ENCODE measurements at regions not wholly inside any gene's neighbourhood (a gene's known extent, or its start where the extent isn't known, plus 50 kb on each side); places are given as distances from the start of the nearest gene placed in this dataset.
"Not testable (repeated sequence)": the region's sequence is repeated elsewhere in the genome, so short reads cannot be mapped to it uniquely, and the experiment has no call there.

GRCh38 chr20:30164389-30164788 lies 1093.1 kb upstream of the DEFB115 start:
- not testable (repeated sequence) for DNase-seq (ENCODE audit: low spot score in 2 of 2); FAIRE-seq

- no peak for DNase-seq (ENCODE audit: low spot score in 2 of 2)
- no peak for FAIRE-seq
These were observed 1089.9 kb upstream of the DEFB115 start for GRCh38 chr20:30167540-30167939.

- DNase-seq (ENCODE audit: low spot score in 2 of 2): no peak
- no peak for FAIRE-seq
These were observed 1089.3 kb upstream of the DEFB115 start for GRCh38 chr20:30168025-30168799.

GRCh38 chr20:30168800-30169138 lies 1088.7 kb upstream of the DEFB115 start:
- DNase-seq (ENCODE audit: low spot score in 2 of 2): no peak
- FAIRE-seq: no peak

- no peak for FAIRE-seq
These were observed 1081.8 kb upstream of the DEFB115 start for GRCh38 chr20:30175681-30176080.

GRCh38 chr20:30183124-30183523 lies 1074.3 kb upstream of the DEFB115 start:
- not testable (repeated sequence) for FAIRE-seq; DNase-seq (ENCODE audit: low spot score in 2 of 2)

More at GRCh38 chr20:30175681-30176080, 1081.8 kb upstream of the DEFB115 start:
- no peak for DNase-seq (ENCODE audit: low spot score in 2 of 2)

GRCh38 chr20:30191785-30192184 lies 1065.7 kb upstream of the DEFB115 start:
- DNase-seq (ENCODE audit: low spot score in 2 of 2); FAIRE-seq: not testable (repeated sequence)

- DNase-seq (ENCODE audit: low spot score in 2 of 2); FAIRE-seq: not testable (repeated sequence)
These were observed 1023.0 kb upstream of the DEFB115 start for GRCh38 chr20:30234477-30234876.

- not testable (repeated sequence) for FAIRE-seq; DNase-seq (ENCODE audit: low spot score in 2 of 2)
These were observed 982.4 kb upstream of the DEFB115 start for GRCh38 chr20:30275073-30275472.

- no peak for DNase-seq (ENCODE audit: low spot score in 2 of 2)
- no peak for FAIRE-seq
These were observed 975.8 kb upstream of the DEFB115 start for GRCh38 chr20:30281584-30282197.

GRCh38 chr20:30283476-30284280 lies 973.8 kb upstream of the DEFB115 start:
- DNase-seq (ENCODE audit: low spot score in 2 of 2); FAIRE-seq: not testable (repeated sequence)

- DNase-seq (ENCODE audit: low spot score in 2 of 2) (no peak), FAIRE-seq (no peak)
These were observed 973.1 kb upstream of the DEFB115 start for GRCh38 chr20:30284281-30284905.

GRCh38 chr20:30285677-30286076 lies 971.8 kb upstream of the DEFB115 start:
- DNase-seq (ENCODE audit: low spot score in 2 of 2): no peak
- FAIRE-seq: no peak

GRCh38 chr20:30286157-30286556 lies 971.3 kb upstream of the DEFB115 start:
- no peak for FAIRE-seq
- DNase-seq (ENCODE audit: low spot score in 2 of 2): no peak

GRCh38 chr20:30287459-30287858 lies 970.0 kb upstream of the DEFB115 start:
- DNase-seq (ENCODE audit: low spot score in 2 of 2); FAIRE-seq: not testable (repeated sequence)

GRCh38 chr20:30288346-30288745 lies 969.1 kb upstream of the DEFB115 start:
- FAIRE-seq: no peak

GRCh38 chr20:30289049-30289448 lies 968.4 kb upstream of the DEFB115 start:
- not testable (repeated sequence) for DNase-seq (ENCODE audit: low spot score in 2 of 2); FAIRE-seq

More at GRCh38 chr20:30288346-30288745, 969.1 kb upstream of the DEFB115 start:
- no peak for DNase-seq (ENCODE audit: low spot score in 2 of 2)

GRCh38 chr20:30289711-30290141 lies 967.7 kb upstream of the DEFB115 start:
- not testable (repeated sequence) for DNase-seq (ENCODE audit: low spot score in 2 of 2); FAIRE-seq

GRCh38 chr20:30290361-30291063 lies 967.0 kb upstream of the DEFB115 start:
- DNase-seq (ENCODE audit: low spot score in 2 of 2): peak in 1 of 2 donors; percentile 38
- FAIRE-seq: not testable (repeated sequence)

- not testable (repeated sequence) for FAIRE-seq; DNase-seq (ENCODE audit: low spot score in 2 of 2)
These were observed 966.4 kb upstream of the DEFB115 start for GRCh38 chr20:30291064-30291379.

Measured in frontal cortex (tissue), 3 donors.